Thyroid gland (tissue), 4 donors: ENCODE measurements at regions not wholly inside any gene's neighbourhood (a gene's known extent, or its start where the extent isn't known, plus 50 kb on each side); places are given as distances from the start of the nearest gene placed in this dataset.

ENCODE experiments used
- CTCF ChIP-seq, 6 experiments: fragments of 200-600 bp in 3 of 6; fragments of 450-650 bp in 3 of 6; sonication (generic) in 3 of 6; IDR thresholded peaks; one replicate each; pipeline ENCODE4 v1.5.1; 2016 to 2019; ENCODE audit warnings: antibody characterized with exemption in 6 of 6, mild to moderate bottlenecking in 2 of 6, inconsistent platforms in 1 of 6, moderate library complexity in 1 of 6
- POLR2A ChIP-seq, 2 donors: fragments of 450-650 bp; IDR thresholded peaks; one replicate each; pipeline ENCODE4 v1.6.1; 2017; ENCODE audit warnings: antibody characterized with exemption in 2 of 2, mild to moderate bottlenecking in 2 of 2, moderate library complexity in 1 of 2

- no peak for TF ChIP-seq CTCF (IDR thresholded peaks at IDR 0.05)
- TF ChIP-seq POLR2A (IDR thresholded peaks at IDR 0.05) = no peak
Observed at GRCh38 chr13:47148543-47148942, 251.7 kb upstream of the HTR2A start.
